Fibroblast of gingiva (primary cell): ENCODE measurements at regions not wholly inside any gene's neighbourhood (a gene's known extent, or its start where the extent isn't known, plus 50 kb on each side); places are given as distances from the start of the nearest gene placed in this dataset.

Source experiments
- DNase-seq: peaks from one replicate; pipeline ENCODE4 v3.0.0-alpha.2; 2011; ENCODE audit warnings: low read depth

DNA sequence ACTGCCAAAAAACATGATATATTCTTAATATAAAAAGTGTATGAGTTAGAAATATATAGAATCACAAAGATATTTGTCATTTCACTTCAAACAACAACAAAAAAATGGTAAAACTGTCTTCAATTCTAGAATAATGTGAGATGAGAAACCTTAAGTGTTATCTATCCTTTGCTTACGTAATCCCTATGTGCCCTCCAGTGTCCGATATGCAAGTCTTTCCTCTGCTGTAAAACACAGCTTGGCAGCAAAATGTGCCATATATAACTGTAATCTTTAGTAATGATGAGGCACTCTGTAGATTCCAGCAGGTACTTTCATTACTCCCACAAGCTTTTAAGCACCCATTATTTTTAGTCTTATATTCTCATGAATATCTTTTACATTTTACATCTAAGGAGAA, 555.1 kb upstream of the FRG1 start:
- DNase-seq: no peak

GRCh38 chr4:189396435-189396834, 544.2 kb upstream of the FRG1 start:
- no peak for DNase-seq

- no peak for DNase-seq
These were observed 536.4 kb upstream of the FRG1 start for GRCh38 chr4:189404271-189404670.

DNA sequence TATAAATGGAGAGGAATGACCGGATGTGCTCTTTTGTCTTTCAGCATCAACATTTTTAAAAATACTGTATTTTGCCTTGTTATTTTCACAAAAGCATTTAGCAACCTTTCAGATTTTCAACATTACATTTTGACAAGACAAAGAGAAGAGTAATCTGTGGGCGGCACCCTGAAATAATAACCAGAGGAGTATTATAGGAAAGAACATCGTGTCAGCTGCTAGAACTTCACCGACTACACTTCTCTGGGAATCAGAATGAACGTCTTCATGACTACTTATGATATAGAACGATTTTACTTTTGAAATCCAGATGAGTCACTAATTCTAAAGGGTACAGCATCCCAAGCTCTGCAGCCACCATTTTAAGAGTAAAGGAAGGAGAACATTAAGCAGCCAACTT, 531.5 kb upstream of the FRG1 start:
- no peak for DNase-seq

GRCh38 chr4:189414021-189414420, 526.7 kb upstream of the FRG1 start:
- no peak for DNase-seq

- DNase-seq: no peak
These were observed 520.1 kb upstream of the FRG1 start for GRCh38 chr4:189420572-189420971.

DNA sequence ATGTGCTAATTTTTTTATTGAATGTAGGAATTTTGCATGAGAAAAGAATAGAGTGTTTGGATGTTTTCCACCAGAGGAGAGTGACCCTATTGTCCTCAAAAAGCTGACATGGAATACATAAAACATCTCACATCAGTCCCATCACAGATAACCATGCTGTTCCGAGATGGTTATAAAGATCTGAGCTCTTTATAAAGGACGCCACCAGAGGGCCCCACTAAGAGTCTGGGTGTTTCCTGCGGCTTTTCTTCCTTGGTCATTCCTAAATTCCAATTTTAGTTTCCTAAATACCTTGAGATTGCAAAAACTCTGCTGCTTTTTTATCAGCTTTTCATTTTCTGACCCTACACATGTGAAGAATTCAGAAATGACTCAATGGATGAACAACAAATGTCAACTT, 504.5 kb upstream of the FRG1 start:
- DNase-seq: no peak

DNA sequence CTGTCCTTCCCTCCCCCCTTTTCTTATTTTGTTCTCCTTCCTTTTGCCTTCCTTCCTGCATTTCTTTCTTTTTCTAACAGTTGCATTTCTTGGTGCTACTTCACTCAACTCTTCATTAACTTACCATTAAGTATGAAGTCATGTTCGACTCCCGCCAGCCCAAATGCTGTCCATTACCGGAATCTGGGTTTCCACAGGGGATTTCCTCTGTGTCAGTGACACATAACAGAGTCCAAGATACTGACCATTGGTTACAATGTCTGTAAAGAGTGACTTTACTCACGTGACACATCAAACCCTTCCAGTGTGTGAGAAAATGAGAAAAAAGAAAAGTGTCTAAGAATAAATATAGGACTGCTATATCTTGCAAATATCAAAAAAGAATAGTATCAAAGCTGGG, 500.0 kb upstream of the FRG1 start:
- no peak for DNase-seq

- DNase-seq: no peak
These were observed 497.3 kb upstream of the FRG1 start for GRCh38 chr4:189443341-189443740.

- DNase-seq: no peak
These were observed 495.1 kb upstream of the FRG1 start for GRCh38 chr4:189445613-189446012.

DNA sequence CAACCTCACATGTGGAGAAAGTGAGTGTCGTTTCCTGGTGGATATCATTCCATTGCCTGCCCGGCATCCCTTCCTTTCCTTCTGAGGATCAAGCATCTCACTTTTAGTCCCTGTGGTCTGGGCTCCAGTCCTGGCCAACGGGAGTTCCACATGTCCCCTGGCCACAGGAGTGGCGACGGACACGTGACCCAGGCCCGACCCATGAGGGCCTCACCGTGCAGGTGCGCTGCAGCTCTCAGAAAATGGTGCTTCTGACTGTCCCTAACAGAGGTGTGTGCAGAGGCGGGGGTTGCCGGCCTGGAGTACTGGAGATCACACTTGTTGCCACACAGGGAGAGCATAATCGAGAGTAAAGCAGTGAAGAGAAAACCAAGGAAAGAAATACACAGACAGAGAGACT, 476.9 kb upstream of the FRG1 start:
- DNase-seq: no peak

GRCh38 chr4:189494407-189494806, 446.3 kb upstream of the FRG1 start:
- DNase-seq: no peak

DNA sequence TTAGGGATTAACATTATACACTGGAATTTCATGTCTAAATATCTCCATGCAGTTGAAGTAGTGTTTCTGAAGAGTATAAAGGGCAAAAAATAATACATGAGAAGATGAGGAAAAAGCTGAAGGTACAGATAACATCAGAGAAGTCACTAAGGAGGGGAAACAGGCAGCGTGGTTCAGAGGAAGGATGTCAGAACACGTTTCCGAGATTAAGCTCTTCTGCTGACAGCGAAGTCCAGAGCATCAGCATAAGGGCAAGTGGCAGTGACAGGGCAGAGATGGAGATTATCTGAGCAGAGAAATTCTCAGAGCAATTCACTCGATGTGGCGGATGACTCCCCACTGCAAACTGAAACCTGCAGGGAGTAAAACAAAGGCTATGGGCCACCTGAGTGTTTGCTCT, 443.2 kb upstream of the FRG1 start:
- no peak for DNase-seq

DNA sequence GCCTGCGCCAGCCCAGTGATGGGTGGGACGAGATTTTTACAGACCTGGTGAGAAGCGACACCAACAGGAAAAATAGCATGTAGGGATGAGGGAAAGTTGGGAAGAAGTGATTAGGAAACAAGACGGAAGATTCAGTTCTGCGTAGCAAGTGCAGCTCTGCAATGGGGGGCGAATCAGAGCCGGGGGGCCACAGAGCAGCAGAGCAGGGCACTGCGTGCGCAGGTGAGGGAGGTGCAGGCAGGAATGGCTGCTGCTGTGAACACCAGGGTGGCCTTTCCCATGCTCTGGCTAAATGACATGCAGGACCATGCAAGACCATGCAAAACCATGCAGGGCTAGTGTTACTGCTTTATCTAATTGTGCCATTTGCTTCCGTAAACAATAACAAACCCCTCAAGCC, 442.7 kb upstream of the FRG1 start:
- no peak for DNase-seq

DNA sequence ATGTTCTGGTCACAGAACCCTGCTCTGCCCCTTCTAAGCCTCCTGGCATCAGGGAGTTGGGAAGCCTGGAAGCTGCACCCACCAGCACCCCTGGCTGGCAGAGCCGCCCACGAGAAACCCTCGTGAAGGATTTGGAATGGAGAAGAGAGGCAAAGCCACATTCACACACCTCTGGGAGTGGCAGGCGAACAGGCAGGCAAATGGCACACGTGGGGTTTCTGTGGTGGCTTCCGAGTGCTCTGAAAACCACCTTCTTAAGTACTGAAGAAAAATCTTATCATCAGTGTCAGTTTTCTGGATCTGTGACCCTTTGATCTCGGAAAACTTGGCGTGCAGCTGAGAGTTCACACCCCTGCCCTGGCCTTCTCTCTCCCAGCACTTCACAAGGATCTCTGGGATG, 442.2 kb upstream of the FRG1 start:
- no peak for DNase-seq

DNA sequence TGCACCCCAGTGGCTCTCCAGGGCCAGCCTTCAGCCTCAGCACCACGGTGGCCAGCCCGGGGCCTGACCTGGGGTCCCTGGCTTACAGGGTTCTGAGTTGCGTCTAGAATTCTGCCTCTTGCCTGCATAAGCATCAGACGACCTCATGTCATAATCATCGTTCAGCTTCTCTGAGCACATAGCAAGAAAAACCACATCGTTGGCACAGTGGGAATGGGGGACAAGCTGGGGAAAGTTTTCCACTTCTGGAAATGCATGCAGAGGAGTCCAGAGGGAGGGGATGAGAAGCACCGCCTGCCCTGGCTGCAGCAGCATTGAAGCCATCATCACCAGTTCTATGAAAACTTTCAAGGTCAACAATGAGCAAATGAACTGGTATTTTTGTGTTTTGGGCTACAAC, 441.0 kb upstream of the FRG1 start:
- DNase-seq: no peak

- no peak for DNase-seq
These were observed 439.7 kb upstream of the FRG1 start for GRCh38 chr4:189500970-189501369.

GRCh38 chr4:189502841-189503435, 437.7 kb upstream of the FRG1 start:
- DNase-seq: no peak

DNA sequence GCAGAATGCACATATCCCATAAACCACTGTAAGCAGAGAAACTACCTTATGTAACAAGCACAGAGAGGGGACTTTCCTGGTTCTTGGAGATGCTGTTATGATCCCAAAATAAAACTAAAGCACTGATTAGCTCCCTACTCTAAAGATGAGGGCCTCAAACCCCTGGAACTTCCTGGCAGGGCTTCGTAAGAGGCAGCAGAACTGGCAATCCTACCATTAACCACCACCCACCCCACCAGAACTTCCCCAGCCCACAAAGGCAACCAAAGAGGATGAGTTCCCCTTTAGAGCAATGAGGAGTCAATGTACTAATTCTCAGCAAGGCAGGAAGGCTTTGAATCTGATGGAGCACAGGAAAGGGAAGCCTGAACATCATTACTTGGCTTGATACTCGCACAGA, 436.5 kb upstream of the FRG1 start:
- no peak for DNase-seq

DNA sequence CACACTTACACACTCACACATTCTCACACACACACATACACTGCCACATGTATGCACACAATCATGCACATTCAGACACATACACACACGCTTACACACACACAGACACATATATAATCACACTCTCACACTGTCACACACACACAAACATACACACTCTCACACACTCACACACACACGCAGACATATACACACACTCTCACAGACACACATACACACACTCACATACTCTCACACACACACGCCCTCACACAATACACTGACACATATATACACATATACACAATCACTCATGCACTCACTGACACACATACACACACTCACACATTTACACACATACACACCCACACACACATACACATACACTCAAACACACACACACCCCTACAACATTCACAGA, 435.3 kb upstream of the FRG1 start:
- no peak for DNase-seq

GRCh38 chr4:189506080-189506479, 434.6 kb upstream of the FRG1 start:
- no peak for DNase-seq

GRCh38 chr4:189507060-189507459, 433.6 kb upstream of the FRG1 start:
- no peak for DNase-seq

GRCh38 chr4:189510601-189511000, 430.1 kb upstream of the FRG1 start:
- no peak for DNase-seq

DNA sequence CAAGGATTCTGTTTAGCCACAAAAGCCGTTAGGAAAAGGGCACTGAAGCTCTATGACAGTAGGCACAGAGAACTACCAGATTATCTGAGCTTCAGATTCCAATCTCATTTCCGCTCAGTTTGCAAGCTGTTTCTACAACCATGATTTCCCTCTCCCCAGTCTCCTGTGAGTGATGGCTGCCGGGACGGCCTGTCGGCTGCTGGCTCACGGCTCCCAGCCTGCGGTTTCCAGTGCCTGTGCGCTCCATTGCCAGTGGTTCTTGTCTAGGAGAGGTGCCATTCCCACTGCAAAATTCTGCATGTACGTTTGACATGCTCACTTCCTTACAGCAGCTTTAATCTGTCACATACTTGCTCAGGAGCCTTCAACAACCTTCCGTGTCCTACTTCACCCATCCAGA, 429.1 kb upstream of the FRG1 start:
- no peak for DNase-seq

DNA sequence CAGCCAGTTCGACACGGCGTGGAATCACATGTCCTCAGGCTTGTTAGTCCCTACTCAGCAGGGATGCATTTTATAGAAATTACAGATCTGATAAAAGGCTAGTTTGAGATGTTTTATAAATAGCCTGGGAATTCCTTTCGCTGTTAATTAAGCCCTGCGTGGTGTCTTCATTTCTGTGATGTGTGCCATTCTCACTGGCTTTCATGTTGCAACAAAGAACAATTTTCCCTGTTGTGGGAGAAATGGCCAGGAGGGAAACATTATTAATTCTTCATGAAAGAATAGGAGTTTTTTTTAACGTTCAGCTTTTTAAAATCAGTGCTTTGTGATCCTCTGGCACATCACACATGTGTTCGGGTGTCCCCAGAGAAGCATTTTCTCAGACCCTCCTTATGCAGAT, 427.3 kb upstream of the FRG1 start:
- no peak for DNase-seq
